ENCODE measurements at regions not wholly inside any gene's neighbourhood (a gene's known extent, or its start where the extent isn't known, plus 50 kb on each side); places are given as distances from the start of the nearest gene placed in this dataset.

GRCh38 chr13:74320282-74320681 is 186.1 kb upstream of the KLF12 start:
- ATAC-seq (no peak), FAIRE-seq (no peak), DNase-seq (ENCODE audit: low read depth, low spot score) (no peak)
- no peaks in the 10 kb centered on the region for H4K20me1 ChIP-seq (ENCODE audit: control insufficient read depth, insufficient read depth)
- no peak overlapping the region for H3K27ac ChIP-seq (ENCODE audit: control insufficient read depth, insufficient read depth)
- TF ChIP-seq EED (IDR thresholded peaks at IDR 0.05; ENCODE audit: low read depth) = no peak
- TF ChIP-seq JUNB (IDR thresholded peaks at IDR 0.05) = no peak
- no peak for TF ChIP-seq IKZF1 (conservative IDR thresholded peaks at IDR 0.05)
- TF ChIP-seq SUPT20H (IDR thresholded peaks at IDR 0.05; ENCODE audit: borderline replicate concordance, control insufficient read depth, low read depth, low read length) = no peak
- TF ChIP-seq BCL11A (IDR thresholded peaks at IDR 0.05; ENCODE audit: low read depth, low read length) = no peak
- TF ChIP-seq RFX5 (IDR thresholded peaks at IDR 0.05; ENCODE audit: low read depth, low read length) = no peak
- no peak for TF ChIP-seq TARDBP (IDR thresholded peaks at IDR 0.05; ENCODE audit: borderline replicate concordance)
- no peak for TF ChIP-seq SREBF2 (IDR thresholded peaks at IDR 0.05; ENCODE audit: low read length)
- TF ChIP-seq JUND (IDR thresholded peaks at IDR 0.05; ENCODE audit: low read depth, low read length) = no peak
- TF ChIP-seq ZNF207 (IDR thresholded peaks at IDR 0.05; ENCODE audit: borderline replicate concordance) = no peak
- H3K4me1 ChIP-seq (ENCODE audit: control insufficient read depth, insufficient read depth, low read length) = no peaks in the 10 kb centered on the region
- SMC1A ChIA-PET (ENCODE audit: uncharacterized antibody, unreplicated experiment) = no interaction called here
- BruUV-seq (replicated peaks) = no TSS peak
- in situ Hi-C loops (cut with MboI) = no loop called here
- CTCF ChIA-PET = no interaction called here
- POLR2A ChIA-PET = no interaction called here
- no peaks in the 10 kb centered on the region for H3K9me3 ChIP-seq (replicated peaks; ENCODE audit: control insufficient read depth, insufficient read depth, low read length)
- no peaks in the 10 kb centered on the region for H3K36me3 ChIP-seq (ENCODE audit: control insufficient read depth in 2 of 2, insufficient read depth in 2 of 2, low read length in 1 of 2)
- H3K4me2 ChIP-seq (ENCODE audit: control insufficient read depth, insufficient read depth) = no peak overlapping the region
- WGBS (ENCODE audit: insufficient coverage, insufficient replicate concordance, low lambda C conversion rate, missing lambda C conversion rate) = 0% methylated on average over 2 of the region's 2 CpGs
- H3K79me2 ChIP-seq (ENCODE audit: control insufficient read depth, insufficient read depth, low read length) = no peaks in the 10 kb centered on the region
- no peak overlapping the region for H2AFZ ChIP-seq (ENCODE audit: control insufficient read depth, low read depth, low read length)
- H3K27me3 ChIP-seq (replicated peaks in 1 of 2; ENCODE audit: control insufficient read depth in 2 of 2, insufficient read depth in 2 of 2, low read length in 1 of 2) = no peaks in the 10 kb centered on the region
- H3K9ac ChIP-seq (ENCODE audit: control insufficient read depth, insufficient read depth, low read length) = no peak overlapping the region
- H3K4me3 ChIP-seq = no peak overlapping the region
- intact Hi-C loops (cut with micrococcal nuclease; ENCODE audit: unreplicated experiment) = no loop called here
- RAD21 ChIA-PET (ENCODE audit: unreplicated experiment) = no interaction called here

GRCh38 chr13:74316547-74316946 is 182.3 kb upstream of the KLF12 start:
- Histone ChIP-seq H3K9ac (ENCODE audit: control insufficient read depth, insufficient read depth, low read length) (no peak overlapping the region), H3K4me1 (ENCODE audit: control insufficient read depth, insufficient read depth, low read length) (no peaks in the 10 kb centered on the region), H4K20me1 (ENCODE audit: control insufficient read depth, insufficient read depth) (no peaks in the 10 kb centered on the region), H3K27me3 (replicated peaks in 1 of 2; ENCODE audit: control insufficient read depth in 2 of 2, insufficient read depth in 2 of 2, low read length in 1 of 2) (no peaks in the 10 kb centered on the region), H3K27ac (ENCODE audit: control insufficient read depth, insufficient read depth) (no peak overlapping the region), H3K4me3 (no peak overlapping the region), H2AFZ (ENCODE audit: control insufficient read depth, low read depth, low read length) (no peak overlapping the region), H3K79me2 (ENCODE audit: control insufficient read depth, insufficient read depth, low read length) (no peaks in the 10 kb centered on the region), H3K36me3 (ENCODE audit: control insufficient read depth in 2 of 2, insufficient read depth in 2 of 2, low read length in 1 of 2) (no peaks in the 10 kb centered on the region), H3K4me2 (ENCODE audit: control insufficient read depth, insufficient read depth) (no peak overlapping the region), H3K9me3 (replicated peaks; ENCODE audit: control insufficient read depth, insufficient read depth, low read length) (no peaks in the 10 kb centered on the region)
- intact Hi-C loops (cut with micrococcal nuclease; ENCODE audit: unreplicated experiment) = no loop called here
- ChIA-PET RAD21 (ENCODE audit: unreplicated experiment) (no interaction called here), CTCF (interaction anchor here (1.0 kb wide), 1 partner anchor 8 kb away, joined by 3 read pairs; no protein-coding TSS in a partner anchor), POLR2A (no interaction called here), SMC1A (ENCODE audit: uncharacterized antibody, unreplicated experiment) (interaction anchor here (1.7 to 1.9 kb wide), 2 partner anchors 9 to 20 kb away, joined by 4 to 6 read pairs; no protein-coding TSS in a partner anchor)
- WGBS (ENCODE audit: insufficient coverage, insufficient replicate concordance, low lambda C conversion rate, missing lambda C conversion rate) = 56% methylated on average over 1 of the region's 1 CpG
- ATAC-seq (no peak), DNase-seq (ENCODE audit: low read depth, low spot score) (no peak), FAIRE-seq (no peak)
- in situ Hi-C loops (cut with MboI) = no loop called here
- BruUV-seq (replicated peaks) = no TSS peak
- TF ChIP-seq, protein P1, sequence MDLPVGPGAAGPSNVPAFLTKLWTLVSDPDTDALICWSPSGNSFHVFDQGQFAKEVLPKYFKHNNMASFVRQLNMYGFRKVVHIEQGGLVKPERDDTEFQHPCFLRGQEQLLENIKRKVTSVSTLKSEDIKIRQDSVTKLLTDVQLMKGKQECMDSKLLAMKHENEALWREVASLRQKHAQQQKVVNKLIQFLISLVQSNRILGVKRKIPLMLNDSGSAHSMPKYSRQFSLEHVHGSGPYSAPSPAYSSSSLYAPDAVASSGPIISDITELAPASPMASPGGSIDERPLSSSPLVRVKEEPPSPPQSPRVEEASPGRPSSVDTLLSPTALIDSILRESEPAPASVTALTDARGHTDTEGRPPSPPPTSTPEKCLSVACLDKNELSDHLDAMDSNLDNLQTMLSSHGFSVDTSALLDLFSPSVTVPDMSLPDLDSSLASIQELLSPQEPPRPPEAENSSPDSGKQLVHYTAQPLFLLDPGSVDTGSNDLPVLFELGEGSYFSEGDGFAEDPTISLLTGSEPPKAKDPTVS (IDR thresholded peaks at IDR 0.05; ENCODE audit: low read depth, low read length) = no peak
